ENCODE measurements at regions not wholly inside any gene's neighbourhood (a gene's known extent, or its start where the extent isn't known, plus 50 kb on each side); places are given as distances from the start of the nearest gene placed in this dataset.

- Histone ChIP-seq H3K27ac (no peak overlapping the region), H3K27me3 (peaks cover 57% of the 10 kb centered on the region), H3K4me3 (ENCODE audit: low read depth in 1 of 2, low read length in 1 of 2) (no peak overlapping the region), H3K36me3 (no peaks in the 10 kb centered on the region), H3K4me1 (ENCODE audit: control insufficient read depth in 1 of 2, insufficient read depth in 1 of 2, low read depth in 1 of 2, low read length in 1 of 2) (peaks cover 0 to 9% of the 10 kb centered on the region in 2 experiments), H3K9me3 (no peaks in the 10 kb centered on the region)
- TF ChIP-seq CTCF (IDR thresholded peaks at IDR 0.05): no peak
Measured at GRCh38 chr6:87879132-87879861, 168.3 kb upstream of the SPACA1 start.

DNA sequence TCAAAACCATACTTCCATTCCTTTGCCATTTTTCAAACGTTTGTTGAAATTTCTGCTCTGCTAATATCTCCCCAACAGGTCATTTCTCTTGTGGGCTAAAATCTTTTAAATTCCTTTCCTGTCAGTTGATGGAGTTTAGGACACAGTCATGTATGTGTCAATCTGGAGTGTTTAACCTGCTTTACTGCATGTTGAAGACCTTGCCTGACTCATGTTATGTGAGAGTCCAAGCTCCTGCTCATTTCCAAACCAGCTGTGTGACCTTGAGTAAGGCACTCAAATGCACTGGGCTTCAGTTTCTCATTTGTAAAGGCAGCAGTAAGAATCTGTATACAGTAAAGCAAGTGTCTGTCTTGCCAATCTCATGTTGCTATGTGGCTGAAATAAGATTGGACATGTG lies 171.9 kb upstream of the SPACA1 start:
- TF ChIP-seq CTCF (IDR thresholded peaks at IDR 0.05): no peak

GRCh38 chr6:87873556-87873955 lies 171.5 kb upstream of the AKIRIN2 start:
- TF ChIP-seq CTCF (IDR thresholded peaks at IDR 0.05): no peak
- Histone ChIP-seq H3K36me3 (no peaks in the 10 kb centered on the region), H3K27me3 (peaks cover 70% of the 10 kb centered on the region), H3K9me3 (no peaks in the 10 kb centered on the region), H3K27ac (no peak overlapping the region), H3K4me1 (ENCODE audit: control insufficient read depth in 1 of 2, insufficient read depth in 1 of 2, low read depth in 1 of 2, low read length in 1 of 2) (no peaks in the 10 kb centered on the region), H3K4me3 (ENCODE audit: low read depth in 1 of 2, low read length in 1 of 2) (no peak overlapping the region)

More for the DNA sequence above, 171.9 kb upstream of the SPACA1 start:
- Histone ChIP-seq H3K4me3 (ENCODE audit: low read depth in 1 of 2, low read length in 1 of 2) (no peak overlapping the region), H3K36me3 (no peaks in the 10 kb centered on the region), H3K27ac (no peak overlapping the region), H3K9me3 (no peaks in the 10 kb centered on the region), H3K4me1 (ENCODE audit: control insufficient read depth in 1 of 2, insufficient read depth in 1 of 2, low read depth in 1 of 2, low read length in 1 of 2) (no peaks in the 10 kb centered on the region), H3K27me3 (peaks cover 86% of the 10 kb centered on the region)

GRCh38 chr6:87870556-87870955 lies 168.5 kb upstream of the AKIRIN2 start:
- Histone ChIP-seq H3K36me3 (no peaks in the 10 kb centered on the region), H3K27ac (no peak overlapping the region), H3K9me3 (no peaks in the 10 kb centered on the region), H3K4me1 (ENCODE audit: control insufficient read depth in 1 of 2, insufficient read depth in 1 of 2, low read depth in 1 of 2, low read length in 1 of 2) (no peaks in the 10 kb centered on the region), H3K27me3 (peaks cover 42% of the 10 kb centered on the region), H3K4me3 (ENCODE audit: low read depth in 1 of 2, low read length in 1 of 2) (no peak overlapping the region)
- no peak for TF ChIP-seq CTCF (IDR thresholded peaks at IDR 0.05)

DNA sequence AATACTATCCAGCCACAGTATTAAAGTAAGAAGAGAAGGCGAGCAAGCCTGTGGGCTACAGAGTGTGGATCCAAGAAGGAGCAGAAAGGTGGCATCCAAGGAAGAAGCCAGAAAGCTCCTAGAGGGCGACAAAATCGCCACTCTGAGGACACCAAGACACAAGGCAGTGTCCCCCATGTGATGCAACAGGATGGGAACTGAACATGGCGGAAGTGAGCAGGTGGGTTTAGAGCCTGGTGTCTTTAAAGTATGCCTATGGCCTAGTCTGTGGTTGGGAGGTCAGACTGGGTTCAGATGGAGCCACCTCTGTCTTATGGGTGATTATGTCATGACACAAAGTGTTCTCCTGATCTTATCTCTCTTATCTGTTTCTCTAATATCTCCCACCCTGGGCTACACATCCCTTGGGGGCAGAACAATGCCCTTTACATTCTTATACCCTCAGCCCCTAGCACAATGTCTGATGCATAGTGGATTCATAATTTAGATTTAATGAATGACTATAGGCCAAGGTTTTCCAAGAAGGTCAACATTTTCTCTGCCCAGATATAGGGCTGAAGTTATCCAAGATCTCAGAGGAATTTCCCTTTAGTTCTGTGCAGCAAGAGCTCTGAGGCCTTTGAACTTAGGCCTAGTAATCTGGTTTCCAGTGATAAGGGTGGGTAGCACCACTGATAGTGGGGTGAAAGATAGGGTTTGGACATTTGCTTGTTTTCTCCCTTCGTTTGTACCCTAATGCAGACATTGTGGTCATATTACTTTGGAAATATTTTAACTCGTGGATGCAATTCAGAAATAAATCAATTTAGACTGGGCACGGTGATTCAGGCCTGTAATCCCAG lies 167.3 kb upstream of the AKIRIN2 start:
- Histone ChIP-seq H3K9me3 (no peaks in the 10 kb centered on the region), H3K4me3 (ENCODE audit: low read depth in 1 of 2, low read length in 1 of 2) (no peak overlapping the region), H3K27ac (no peak overlapping the region), H3K4me1 (ENCODE audit: control insufficient read depth in 1 of 2, insufficient read depth in 1 of 2, low read depth in 1 of 2, low read length in 1 of 2) (no peaks in the 10 kb centered on the region), H3K36me3 (no peaks in the 10 kb centered on the region), H3K27me3 (peaks cover 38% of the 10 kb centered on the region)
- no peak for TF ChIP-seq CTCF (IDR thresholded peaks at IDR 0.05)
